ENCODE measurements at regions not wholly inside any gene's neighbourhood (a gene's known extent, or its start where the extent isn't known, plus 50 kb on each side); places are given as distances from the start of the nearest gene placed in this dataset.

- DNase-seq, result no peak
These were observed 303.4 kb downstream of the ZNF621 start for GRCh38 chr3:40827942-40828688.

DNA sequence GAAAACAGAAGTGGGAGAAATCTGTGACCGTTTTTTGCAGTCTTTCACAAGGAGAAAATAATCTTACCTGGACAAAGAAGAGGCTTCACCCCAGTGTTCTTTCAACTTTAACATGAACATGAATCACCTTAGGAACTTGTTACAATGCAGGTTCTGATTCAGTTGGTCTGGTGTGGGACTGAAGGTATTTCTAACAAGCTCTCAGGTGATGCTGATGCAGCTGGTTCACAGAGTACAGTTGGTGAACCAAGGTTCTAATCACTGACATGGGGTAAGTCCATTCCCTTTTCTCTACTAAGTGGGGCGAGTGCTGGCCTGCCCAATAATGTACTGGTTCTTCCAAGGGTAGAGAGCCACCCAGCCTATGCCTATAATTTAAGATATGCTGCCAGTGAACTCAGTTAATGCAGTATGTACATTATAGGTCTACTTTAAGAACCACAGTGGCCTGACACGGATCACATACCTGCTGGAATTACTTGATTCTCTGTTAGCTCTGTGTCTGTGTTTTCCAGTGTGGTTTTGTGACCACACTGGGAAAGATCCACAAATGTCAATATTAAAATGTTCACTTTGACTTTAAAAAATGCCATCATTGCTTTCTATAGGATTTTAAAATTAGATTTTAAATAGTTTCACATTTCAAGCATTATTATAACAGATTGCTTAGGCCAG lies 304.1 kb downstream of the ZNF621 start:
- DNase-seq, result no peak

DNA sequence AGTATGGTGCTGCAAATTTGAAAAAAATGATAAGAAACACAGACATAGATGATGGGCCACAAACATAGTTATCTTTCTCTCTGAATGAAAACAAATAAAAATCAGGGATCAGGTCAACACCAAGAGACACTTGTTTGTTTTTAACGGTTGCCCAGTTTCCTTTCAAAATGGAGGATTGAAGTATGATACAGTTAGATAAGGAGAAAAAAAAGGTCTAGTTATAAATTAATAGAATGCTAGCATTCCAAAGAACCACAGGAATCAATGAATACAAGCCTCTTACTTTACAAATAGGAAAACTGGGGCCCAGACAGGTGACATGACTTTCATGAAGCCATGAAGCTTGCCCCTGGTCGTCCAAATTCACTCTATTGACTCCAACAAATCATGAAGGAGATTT lies 305.1 kb downstream of the ZNF621 start:
- DNase-seq, result no peak

DNA sequence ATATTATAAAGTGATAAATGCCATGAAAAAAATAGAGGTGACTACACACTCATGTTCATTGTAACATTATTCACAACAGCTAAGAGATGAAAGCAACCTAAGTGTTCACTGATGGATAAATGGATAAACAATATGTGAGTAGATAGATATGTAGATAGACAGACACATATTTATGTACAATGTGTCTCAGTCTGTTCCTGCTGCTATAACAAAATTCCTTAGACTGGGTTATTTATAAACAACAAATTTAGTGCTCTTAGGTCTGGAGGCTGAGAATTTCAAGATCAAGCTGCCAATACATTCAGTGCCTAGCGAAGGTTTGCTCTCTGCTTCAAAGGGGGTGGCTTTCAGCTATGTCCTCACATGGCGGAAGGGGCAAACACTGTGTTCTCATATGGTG lies 312.5 kb downstream of the ZNF621 start:
- DNase-seq, result no peak

- no peak for DNase-seq
These were observed 316.4 kb downstream of the ZNF621 start for GRCh38 chr3:40841131-40841530.

DNA sequence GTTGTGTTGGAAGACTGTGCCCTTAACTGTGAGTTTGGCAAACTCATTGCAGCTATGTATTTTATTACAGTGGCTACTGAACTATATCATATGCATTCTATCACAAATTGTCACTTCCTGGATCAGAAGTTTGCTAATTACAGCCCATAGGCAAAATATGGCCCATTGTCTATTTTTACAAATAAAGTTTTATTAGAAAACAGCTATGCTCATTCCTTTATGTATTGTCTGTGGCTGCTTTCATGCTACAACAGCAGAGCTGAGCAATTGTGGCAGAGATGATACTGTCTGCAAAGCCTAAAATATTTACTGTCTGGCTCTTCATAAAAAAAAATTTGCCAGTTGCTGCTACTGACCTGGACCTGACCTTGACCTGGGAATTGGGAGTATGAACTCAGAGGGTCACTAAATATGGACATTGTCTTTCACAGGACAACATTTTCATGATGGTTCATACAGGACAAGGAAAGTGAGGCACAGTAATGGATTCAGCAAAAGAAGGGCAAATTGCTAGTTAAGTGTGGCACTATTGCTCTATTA lies 316.9 kb downstream of the ZNF621 start:
- DNase-seq, result no peak

DNA sequence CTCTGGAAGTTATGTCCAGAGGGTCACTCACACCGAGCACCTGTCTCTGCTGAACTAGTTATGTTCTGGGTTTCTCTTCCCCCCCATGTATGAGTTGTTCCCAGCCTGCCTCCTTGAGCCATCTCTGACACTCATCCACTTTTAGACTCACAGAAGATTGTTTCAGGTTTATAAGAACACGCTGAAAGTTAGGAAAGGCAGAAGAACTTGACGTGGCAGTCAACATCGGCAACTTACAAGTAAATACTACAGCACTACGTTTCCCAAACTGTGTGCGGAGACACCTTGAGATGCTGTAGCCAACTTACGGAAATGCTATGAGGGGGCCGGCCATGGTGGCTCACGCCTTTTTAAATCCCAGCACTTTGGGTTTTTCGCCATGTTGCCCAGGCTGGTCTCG lies 318.0 kb downstream of the ZNF621 start:
- no peak for DNase-seq

DNA sequence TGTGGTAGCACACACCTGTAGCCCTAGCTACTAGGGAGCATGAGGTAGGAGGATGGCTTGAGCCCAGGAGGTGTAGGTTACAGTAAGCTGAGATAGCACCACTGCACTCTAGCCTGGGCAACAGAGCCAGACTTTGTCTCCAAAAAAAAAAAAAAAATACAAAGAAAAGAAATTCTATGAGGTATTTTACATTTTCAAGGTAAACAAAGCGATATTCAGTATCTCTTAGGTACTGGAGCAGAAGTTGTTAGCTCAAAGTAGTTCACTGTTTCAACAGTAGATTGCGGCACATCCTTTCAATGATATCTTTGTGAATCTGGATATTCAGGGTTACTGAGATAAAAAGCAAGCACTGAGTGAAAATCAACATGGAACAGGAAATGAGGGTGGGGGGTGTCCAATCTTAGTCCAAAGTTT lies 318.5 kb downstream of the ZNF621 start:
- no peak for DNase-seq

DNA sequence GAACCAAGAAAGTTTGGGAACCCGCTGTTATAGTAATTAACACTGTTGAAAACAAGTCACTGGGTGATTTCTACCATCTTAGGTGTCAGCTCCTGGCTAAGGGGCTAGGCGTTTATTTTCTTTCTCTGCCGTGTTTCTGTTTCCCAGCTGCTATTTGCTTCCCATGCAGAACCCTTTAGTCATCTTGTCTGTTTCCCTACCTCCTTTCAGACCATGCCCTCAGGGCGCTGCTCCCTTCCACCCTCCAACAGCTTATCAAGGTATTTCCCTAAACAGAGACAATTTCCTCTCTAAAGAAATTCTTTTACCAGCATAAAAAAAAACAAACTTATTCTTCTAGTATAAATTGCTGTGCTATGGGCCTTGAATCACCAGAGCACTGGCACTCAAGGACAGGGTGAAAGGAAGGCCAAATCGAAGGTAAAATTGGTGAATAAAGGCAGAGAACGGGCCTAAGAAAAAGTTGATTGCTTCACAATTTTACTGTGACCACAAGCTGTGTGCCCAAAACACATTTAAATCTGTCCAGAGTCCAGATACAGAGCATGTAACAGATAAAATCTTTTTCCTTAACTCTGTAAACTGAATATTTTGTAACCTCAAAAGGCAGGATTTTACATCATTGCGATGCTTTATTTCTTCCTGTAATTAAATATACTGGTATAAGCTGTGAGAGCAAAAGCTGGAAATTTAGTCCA lies 319.2 kb downstream of the ZNF621 start:
- no peak for DNase-seq

DNA sequence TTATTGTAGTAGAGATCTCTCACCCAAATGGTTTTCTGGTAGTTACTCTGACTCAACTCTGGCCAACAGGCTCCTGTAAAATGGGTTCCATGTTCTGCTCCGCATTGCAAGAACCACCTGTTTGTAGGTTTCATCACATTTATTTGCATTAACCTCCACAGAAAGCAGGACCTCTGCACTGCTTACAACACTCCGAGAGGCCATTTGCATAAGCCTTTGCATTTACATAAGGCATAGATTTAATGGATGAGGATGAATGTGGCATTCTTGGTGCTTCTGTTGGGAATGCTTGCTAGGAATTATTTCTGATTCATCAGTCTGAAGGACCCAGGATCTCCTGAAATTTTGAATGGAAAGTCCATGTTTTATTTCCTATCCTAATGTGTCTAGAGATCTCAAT lies 320.1 kb downstream of the ZNF621 start:
- DNase-seq, result peak; percentile 76

GRCh38 chr3:40845447-40845846 lies 320.7 kb downstream of the ZNF621 start:
- DNase-seq, result no peak

DNA sequence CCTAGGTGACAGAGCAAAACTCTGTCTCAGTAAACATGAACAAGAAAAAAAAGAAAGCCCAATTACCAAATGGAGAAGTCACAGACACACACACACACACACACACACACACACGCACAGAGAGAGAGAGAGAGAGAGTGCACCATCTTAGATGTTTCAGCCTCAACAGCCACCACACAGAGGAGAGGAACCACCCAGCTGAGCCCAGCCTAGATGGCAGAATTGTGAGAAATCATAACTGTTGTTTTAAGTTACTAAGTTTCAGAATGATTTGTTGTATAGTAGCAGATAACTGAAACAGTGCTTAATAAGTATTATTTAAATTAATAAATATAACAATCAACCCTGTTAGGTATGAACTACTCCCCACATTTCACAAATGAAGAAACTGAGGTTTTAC lies 321.2 kb downstream of the ZNF621 start:
- DNase-seq, result no peak

- no peak for DNase-seq
These were observed 321.7 kb downstream of the ZNF621 start for GRCh38 chr3:40846451-40846850.

GRCh38 chr3:40847551-40847992 lies 322.8 kb downstream of the ZNF621 start:
- no peak for DNase-seq

DNA sequence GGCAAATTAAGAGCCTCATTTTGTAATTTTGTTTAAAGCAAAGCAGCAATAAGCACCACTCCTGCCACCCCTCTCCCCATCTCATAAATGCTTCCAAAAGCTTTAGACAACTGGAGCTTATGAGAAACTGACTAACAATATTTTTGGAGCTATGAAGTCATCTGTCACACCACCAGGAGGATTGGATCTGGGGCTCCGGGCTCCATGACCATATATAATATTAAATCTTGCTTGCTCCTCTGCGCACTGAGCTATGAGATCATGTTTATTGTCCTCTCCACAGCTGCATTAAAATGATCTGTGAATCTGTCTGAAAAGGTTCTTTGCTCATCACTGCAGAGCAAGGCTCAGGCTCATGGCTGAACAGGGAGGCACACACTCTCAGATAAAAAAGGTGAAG lies 323.7 kb downstream of the ZNF621 start:
- peak; percentile 4 for DNase-seq

DNA sequence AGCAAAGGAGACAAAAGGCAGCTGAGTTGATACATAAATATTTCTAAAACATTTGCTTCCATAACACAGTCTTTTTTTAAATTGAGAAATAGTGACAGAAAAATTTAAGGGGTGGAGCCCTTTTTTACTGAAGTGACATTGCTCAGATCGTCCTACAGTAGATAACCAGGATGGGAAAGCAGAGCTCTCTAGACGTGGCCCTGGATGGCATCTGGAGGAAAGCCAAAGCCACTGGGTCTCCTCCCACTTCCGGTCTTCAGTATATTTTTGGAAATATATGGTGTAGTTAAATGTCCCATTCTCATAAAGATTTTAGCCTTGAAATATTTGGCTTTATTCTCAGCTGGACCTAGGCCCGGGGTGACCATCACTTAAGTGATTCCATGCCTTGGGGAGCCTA lies 326.1 kb downstream of the ZNF621 start:
- no peak for DNase-seq

- no peak for DNase-seq
These were observed 327.1 kb downstream of the ZNF621 start for GRCh38 chr3:40851836-40852235.

- DNase-seq, result no peak
These were observed 328.0 kb downstream of the ZNF621 start for GRCh38 chr3:40852712-40853111.

DNA sequence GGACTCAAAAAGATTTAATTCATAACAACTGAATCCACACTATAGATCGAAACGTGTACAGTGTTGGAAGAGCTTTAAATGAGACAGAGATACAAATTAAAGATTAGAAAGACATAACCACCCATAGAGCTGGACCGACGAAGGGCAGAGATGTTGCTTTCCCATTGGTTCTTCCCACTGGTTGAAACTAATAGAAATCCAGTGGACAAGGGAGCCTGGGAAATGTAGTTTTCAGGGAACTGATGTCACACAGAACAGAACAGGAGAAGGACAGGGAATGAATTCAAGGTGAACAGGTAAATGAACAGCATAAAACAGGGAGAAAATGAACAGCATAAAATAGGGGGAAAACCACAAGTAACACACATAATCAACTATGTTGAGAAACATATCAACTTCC lies 328.7 kb downstream of the ZNF621 start:
- no peak for DNase-seq

DNA sequence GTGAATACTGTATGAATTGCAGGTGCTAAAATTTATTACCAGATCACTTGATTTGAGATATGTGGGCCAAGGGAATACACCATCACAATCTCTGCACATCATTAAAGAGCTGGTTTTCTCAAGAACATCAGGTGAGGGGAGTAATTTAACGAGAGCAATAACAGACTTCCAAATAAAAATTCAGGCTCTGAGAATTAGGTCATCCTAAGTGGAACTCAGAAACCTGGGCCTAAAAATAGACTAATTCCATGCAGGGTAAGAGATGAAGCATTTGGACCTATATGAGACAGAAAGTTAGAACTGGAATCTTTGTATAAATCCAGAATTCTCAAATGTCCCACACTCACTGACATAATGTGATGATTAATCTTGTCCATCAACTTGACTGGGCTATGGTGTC lies 331.1 kb downstream of the ZNF621 start:
- no peak for DNase-seq

DNA sequence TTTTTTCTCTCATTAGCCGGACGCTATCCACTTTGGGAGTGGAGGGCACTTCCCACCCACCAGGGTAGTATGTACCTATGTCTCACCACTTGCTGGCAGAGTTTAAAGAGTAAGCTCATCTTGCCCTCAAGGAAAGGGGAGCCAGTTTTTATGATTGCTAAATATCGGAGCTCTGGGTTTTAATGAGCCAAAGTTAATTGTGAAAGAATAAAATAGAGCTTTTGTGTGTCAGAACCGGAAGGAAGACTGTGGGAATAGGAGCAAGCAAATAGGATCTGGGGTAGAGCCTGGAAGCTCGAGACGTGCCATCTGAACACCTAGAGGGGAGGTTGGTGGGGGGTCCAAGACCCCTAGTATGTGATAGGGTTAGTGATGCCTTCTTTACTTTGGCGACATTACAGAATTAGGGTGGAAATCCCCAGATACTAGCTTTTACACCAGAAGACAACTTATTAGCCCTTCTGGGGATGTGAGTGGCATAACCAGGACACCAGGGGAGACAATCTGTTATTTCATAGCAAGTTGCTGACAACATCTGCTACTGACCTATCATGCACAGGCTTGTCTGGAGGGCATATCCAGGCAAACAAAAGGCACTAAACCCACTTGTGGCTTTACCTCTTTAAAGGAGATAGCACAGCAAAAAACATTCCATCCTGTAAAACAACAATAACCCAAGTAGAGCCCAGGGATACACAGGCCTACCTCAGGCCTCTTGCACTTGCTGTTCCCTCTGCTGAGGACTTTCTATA lies 333.8 kb downstream of the ZNF621 start:
- no peak for DNase-seq

GRCh38 chr3:40862946-40863345 lies 336.4 kb upstream of the CTNNB1 start:
- no peak for DNase-seq
